Adrenal gland (tissue), 5 donors: ENCODE measurements at regions not wholly inside any gene's neighbourhood (a gene's known extent, or its start where the extent isn't known, plus 50 kb on each side); places are given as distances from the start of the nearest gene placed in this dataset.

Experiments
- CTCF ChIP-seq, 6 experiments: fragments of 450-650 bp in 4 of 6; fragments of 200-600 bp in 2 of 6; sonication (generic) in 1 of 6; IDR thresholded peaks; 1 replicate in 5 of 6; 2 replicates in 1 of 6; pipeline versions ENCODE4 v1.5.1 to v1.8.0; 2016 to 2021; ENCODE audit warnings: antibody characterized with exemption in 6 of 6, mild to moderate bottlenecking in 2 of 6, moderate library complexity in 1 of 6
- POLR2A ChIP-seq, 2 donors: fragments of 450-650 bp; IDR thresholded peaks; one replicate each; pipeline ENCODE4 v1.6.1; 2017; ENCODE audit warnings: antibody characterized with exemption in 2 of 2, mild to moderate bottlenecking in 2 of 2, moderate library complexity in 1 of 2
- donor health status: DM: no; HTN: no; CAD: no.

DNA sequence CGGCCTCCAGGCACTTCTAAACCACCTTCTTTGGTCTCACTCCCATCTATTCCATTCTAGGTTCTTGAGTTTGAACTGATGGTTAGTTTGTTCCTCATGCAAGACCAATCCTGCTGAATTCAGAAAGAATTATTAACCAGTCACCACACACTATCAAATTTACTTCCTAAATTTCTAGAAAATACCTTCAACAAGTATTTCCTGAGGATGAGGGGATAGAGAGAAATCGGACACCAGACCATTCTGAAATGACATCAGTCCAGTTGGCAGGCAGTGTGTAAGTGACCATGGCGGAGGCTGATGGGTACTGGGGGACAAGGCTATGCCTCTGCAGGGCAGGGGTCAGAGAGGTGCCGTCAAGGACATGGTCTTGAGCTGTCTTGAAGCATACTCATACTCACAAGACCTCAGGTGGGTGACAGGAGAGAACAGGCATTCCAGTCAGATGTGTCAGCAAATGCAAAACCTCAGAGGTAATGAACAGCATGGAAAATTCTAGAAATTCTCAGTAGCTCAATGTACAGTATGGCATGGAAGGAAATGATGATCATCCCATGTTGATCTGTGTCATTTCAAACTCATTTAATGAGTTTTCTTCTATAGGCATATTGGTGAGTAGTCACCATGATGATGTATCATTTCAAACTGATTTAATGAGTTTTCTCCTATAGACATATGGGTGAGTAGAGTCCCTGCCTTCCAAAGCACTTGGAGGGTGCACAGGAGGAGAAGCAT is 119.6 kb downstream of the DDX1 start:
- TF ChIP-seq POLR2A (IDR thresholded peaks at IDR 0.05) (no peak), CTCF (IDR thresholded peaks at IDR 0.05) (no peak)
